ENCODE measurements at regions not wholly inside any gene's neighbourhood (a gene's known extent, or its start where the extent isn't known, plus 50 kb on each side); places are given as distances from the start of the nearest gene placed in this dataset.

- Histone ChIP-seq H3K27me3 (no peaks in the 10 kb centered on the region), H3K4me1 (no peaks in the 10 kb centered on the region), H3K36me3 (no peaks in the 10 kb centered on the region), H3K27ac (no peak overlapping the region), H3K9me3 (no peaks in the 10 kb centered on the region), H3K4me3 (no peak overlapping the region)
- TF ChIP-seq CTCF (IDR thresholded peaks at IDR 0.05), result no peak
- intact Hi-C loops (cut with DNase I; ENCODE audit: low total_unique reads), result loop anchor here (10.0 kb wide), 1 partner anchor 1670 kb away; no protein-coding TSS in a partner anchor
- DNase-seq (ENCODE audit: low spot score in 2 of 2), result no peak
Observed at GRCh38 chr1:201754353-201754752, 74.6 kb upstream of the IPO9 start.

- Histone ChIP-seq H3K4me3 (no peak overlapping the region), H3K27ac (no peak overlapping the region), H3K9me3 (no peaks in the 10 kb centered on the region), H3K36me3 (no peaks in the 10 kb centered on the region), H3K27me3 (no peaks in the 10 kb centered on the region), H3K4me1 (no peaks in the 10 kb centered on the region)
- intact Hi-C loops (cut with DNase I; ENCODE audit: low total_unique reads), result loop anchor here (10.0 kb wide), 1 partner anchor 1670 kb away; no protein-coding TSS in a partner anchor
- DNase-seq (ENCODE audit: low spot score in 2 of 2), result no peak
- no peak for TF ChIP-seq CTCF (IDR thresholded peaks at IDR 0.05)
- no peak for TF ChIP-seq POLR2AphosphoS5 (IDR thresholded peaks at IDR 0.05)
- no peak for TF ChIP-seq POLR2A (IDR thresholded peaks at IDR 0.05)
Observed at GRCh38 chr1:201755200-201755599, 73.8 kb upstream of the IPO9 start.

- no peak for DNase-seq (ENCODE audit: low spot score in 2 of 2)
- Histone ChIP-seq H3K27me3 (no peaks in the 10 kb centered on the region), H3K36me3 (no peaks in the 10 kb centered on the region), H3K4me1 (no peaks in the 10 kb centered on the region), H3K27ac (no peak overlapping the region), H3K9me3 (no peaks in the 10 kb centered on the region), H3K4me3 (no peak overlapping the region)
- no peak for TF ChIP-seq CTCF (IDR thresholded peaks at IDR 0.05)
- no peak for TF ChIP-seq POLR2A (IDR thresholded peaks at IDR 0.05)
- no peak for TF ChIP-seq POLR2AphosphoS5 (IDR thresholded peaks at IDR 0.05)
- intact Hi-C loops (cut with DNase I; ENCODE audit: low total_unique reads), result loop anchor here (10.0 kb wide), 1 partner anchor 1668 kb away; no protein-coding TSS in a partner anchor
Observed at GRCh38 chr1:201756406-201756805, 72.6 kb upstream of the IPO9 start.

GRCh38 chr1:201758499-201759050, 70.4 kb upstream of the IPO9 start:
- intact Hi-C loops (cut with DNase I; ENCODE audit: low total_unique reads), result loop anchor here (10.0 kb wide), 1 partner anchor 1666 kb away; no protein-coding TSS in a partner anchor
- Histone ChIP-seq H3K36me3 (no peaks in the 10 kb centered on the region), H3K4me1 (no peaks in the 10 kb centered on the region), H3K27ac (no peak overlapping the region), H3K9me3 (no peaks in the 10 kb centered on the region), H3K27me3 (no peaks in the 10 kb centered on the region), H3K4me3 (no peak overlapping the region)
- no peak for DNase-seq (ENCODE audit: low spot score in 2 of 2)
- TF ChIP-seq POLR2A (IDR thresholded peaks at IDR 0.05), result no peak
- no peak for TF ChIP-seq CTCF (IDR thresholded peaks at IDR 0.05)
- TF ChIP-seq POLR2AphosphoS5 (IDR thresholded peaks at IDR 0.05), result no peak

GRCh38 chr1:201759194-201759815, 69.7 kb upstream of the IPO9 start:
- intact Hi-C loops (cut with DNase I; ENCODE audit: low total_unique reads), result loop anchor here (10.0 kb wide), 1 partner anchor 1665 kb away; no protein-coding TSS in a partner anchor
- Histone ChIP-seq H3K27ac (no peak overlapping the region), H3K9me3 (no peaks in the 10 kb centered on the region)

More at GRCh38 chr1:201759194-201759815, 69.7 kb upstream of the IPO9 start:
- TF ChIP-seq POLR2A (IDR thresholded peaks at IDR 0.05) (no peak), POLR2AphosphoS5 (IDR thresholded peaks at IDR 0.05) (no peak), CTCF (IDR thresholded peaks at IDR 0.05) (no peak)
- no peaks in the 10 kb centered on the region for H3K27me3 ChIP-seq
- H3K4me1 ChIP-seq, result no peaks in the 10 kb centered on the region
- no peak overlapping the region for H3K4me3 ChIP-seq
- DNase-seq (ENCODE audit: low spot score in 2 of 2), result no peak
- no peaks in the 10 kb centered on the region for H3K36me3 ChIP-seq
